Amygdala (tissue), 56 donors: ENCODE measurements at regions not wholly inside any gene's neighbourhood (a gene's known extent, or its start where the extent isn't known, plus 50 kb on each side); places are given as distances from the start of the nearest gene placed in this dataset.

ENCODE experiments used
- DNase-seq, 56 donors: peaks; one replicate each; lab custom pipeline; 2025; lab: John Stamatoyannopoulos, UW

DNA sequence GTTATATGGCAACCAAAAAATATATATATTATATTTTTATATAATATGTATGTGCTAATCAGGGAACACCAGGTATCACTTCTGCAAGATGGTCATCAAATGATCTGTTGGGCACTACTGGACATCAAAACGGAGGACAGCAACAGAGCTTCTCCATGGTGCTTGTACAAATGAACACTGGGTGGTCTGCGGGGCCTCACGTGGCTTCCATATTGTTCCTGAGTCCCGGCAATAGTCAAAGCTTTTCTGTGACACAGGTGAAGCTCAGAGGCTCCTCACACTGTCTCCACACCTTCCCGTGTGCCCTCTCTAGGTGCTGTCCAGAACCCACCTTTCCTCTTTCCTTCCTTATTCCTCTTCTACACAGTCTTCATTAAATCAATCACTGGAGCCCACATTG, 149.9 kb upstream of the PIRT start:
- no peak for DNase-seq

DNA sequence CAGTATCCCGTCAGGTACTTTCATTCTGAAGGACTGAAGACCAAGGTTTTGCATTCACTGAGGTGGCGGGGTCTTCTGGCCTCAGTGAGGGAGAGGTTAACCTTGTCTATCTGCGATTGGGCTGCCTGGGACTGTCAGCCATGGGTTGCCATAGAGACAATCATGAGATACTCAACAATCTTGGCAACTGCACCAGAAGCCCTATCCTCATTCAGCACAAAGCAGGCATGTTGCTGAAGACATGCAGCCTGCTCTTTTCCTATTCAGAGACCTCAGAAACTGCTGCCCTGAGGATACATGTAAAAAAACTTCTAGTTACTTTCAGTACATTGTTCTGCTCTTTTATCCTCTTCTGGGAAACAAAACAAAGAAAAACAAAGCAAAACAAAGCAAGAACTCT, 146.3 kb upstream of the PIRT start:
- DNase-seq, result no peak

DNA sequence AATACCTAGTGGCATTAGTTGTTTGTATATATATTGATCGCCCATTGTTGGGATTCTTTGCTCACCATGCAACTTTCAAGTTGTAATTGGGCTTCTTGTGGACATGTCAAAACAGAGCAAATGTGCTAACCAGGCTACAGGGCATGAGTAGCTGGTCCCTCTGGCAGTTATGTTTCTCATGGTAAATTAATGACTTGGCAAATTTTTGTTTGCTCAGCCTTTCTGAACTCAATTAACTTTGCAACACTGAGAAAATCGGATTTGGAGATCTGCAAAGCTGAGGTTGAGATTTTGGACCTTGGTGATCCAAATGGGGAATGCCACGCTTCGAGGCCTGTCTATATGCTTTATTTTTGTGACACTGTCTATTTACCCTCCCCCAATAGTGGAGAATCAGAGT, 138.5 kb upstream of the PIRT start:
- no peak for DNase-seq

DNA sequence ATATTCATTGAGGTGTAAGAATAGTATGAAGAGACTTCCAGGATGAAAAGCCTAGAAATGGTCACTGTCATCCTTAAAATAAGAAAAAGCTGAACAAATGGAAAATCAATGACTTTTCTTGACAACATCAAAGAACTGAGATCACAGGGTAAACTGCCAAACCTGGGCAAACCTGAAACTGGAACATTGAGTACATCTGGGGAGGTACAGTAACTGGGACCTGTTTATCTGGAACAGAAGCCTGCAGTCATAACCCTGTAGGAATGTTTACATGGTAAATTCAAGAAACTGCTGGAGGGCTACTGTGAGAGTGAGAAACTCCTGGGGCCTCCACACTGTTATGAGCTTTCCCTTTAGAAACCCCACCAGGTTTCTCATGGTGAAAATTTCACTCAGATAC, 130.1 kb upstream of the PIRT start:
- DNase-seq, result no peak

DNA sequence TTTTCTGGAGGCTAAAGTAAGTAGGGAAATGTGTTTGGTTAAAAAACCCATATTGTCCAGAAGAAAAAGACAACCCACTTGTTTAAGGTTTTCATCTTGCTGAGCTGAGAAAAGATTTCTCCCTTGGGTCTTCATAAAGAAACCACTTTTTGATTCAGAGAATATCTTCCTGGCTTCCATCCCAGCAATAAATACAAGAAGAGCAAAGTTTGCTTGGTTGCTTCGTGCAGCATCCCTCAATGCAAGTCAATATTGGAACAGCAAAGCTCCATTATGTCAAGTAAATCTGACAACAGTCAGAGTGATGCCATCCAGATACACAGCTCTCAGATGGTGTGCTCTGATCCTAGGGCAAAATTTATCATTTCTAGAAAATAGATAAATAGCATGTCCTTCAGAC, 118.9 kb upstream of the PIRT start:
- DNase-seq, result no peak

DNA sequence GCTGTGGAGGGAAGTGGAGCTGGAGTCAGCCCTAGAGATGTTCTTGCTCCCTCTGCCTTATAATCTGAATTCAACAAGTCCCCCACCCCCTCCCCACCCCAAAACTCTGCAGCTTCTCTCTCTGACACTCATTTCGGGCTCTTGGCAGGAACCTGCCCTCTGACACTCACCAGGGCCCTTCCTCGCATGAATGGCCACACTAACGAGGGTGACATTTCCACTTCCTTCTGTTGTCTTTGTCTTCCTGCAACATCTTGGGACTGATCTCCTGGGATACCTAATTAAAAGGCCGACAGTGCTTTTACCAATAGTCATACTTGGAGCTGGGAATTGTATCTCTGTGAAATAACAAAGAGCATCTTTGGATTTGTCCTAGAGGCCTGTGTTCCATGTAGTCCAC, 106.9 kb upstream of the PIRT start:
- DNase-seq, result no peak

DNA sequence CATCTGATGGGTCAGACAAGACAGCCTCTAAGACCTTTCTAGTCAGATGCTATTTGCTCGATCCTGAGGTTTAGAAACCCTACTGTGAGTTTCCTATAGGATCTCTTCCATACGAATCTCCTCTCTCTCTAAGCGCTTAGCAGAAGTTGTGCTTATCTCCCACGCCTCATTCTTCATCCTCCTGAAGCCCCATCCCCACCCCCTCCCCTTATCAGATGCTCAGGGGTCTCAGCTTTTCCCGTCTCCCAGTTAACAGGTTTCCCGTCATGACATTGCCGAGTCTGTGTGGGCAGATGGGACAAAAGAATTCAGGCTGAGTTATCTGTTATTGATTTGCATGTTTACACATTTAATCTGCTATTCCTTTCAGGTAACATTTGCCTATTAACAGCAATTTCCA, 99.0 kb upstream of the PIRT start:
- no peak for DNase-seq

DNA sequence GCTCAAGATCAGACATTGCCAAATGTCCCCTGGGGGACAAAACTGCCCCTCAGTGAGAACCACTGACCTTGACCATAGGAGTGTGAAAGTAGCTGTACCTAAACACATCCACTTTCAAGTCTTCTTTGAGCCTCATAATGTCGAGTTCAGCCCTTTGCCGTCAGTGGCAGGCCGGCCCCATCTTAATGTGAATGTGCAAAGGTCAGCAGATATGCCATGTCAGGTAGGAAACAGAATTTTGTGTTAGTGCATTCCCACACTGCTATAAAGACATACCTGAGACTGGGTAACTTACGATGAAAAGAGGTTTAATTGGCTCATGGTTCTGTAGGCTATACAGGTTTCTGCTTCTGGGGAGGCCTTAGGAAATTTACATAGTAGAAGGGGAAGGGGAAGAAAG, 95.1 kb upstream of the PIRT start:
- no peak for DNase-seq

DNA sequence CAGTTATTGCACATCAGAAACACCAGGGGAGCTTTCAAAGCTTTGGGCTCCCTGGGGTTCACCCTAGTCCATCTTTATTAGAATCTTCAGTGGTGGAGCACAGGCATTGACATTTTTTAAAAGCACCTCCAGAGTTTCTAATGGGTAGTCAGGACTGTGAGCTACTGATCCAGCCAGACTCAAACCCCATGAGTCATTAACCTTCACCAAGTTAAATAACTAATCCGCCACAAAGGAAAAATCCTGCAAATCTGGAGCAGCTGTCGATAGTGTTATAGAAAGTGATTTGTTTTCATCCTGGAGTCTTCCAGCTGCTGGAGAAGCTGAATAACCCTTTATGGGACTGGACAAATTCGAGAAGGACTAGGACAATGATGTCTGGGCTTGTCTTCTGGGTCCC, 93.2 kb upstream of the PIRT start:
- no peak for DNase-seq

DNA sequence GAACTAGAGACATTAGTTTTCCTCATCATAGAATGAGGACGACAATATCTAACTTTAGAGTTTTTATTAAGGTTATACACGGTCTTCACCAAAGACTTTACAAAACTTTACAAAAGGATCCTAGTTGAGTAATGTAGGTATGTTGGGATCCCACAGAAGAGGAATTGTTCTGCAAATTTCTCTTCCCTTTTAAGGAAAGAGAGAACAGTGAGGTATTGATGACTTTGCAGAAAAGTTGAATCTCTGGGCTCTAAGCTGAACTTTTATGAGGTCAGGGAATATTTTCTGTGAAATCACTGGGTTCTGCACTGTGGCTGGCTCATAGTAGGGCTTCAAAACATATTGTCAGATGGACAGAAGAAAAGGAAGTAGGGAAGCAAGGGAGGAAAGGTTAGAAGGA, 89.8 kb upstream of the PIRT start:
- DNase-seq, result no peak

DNA sequence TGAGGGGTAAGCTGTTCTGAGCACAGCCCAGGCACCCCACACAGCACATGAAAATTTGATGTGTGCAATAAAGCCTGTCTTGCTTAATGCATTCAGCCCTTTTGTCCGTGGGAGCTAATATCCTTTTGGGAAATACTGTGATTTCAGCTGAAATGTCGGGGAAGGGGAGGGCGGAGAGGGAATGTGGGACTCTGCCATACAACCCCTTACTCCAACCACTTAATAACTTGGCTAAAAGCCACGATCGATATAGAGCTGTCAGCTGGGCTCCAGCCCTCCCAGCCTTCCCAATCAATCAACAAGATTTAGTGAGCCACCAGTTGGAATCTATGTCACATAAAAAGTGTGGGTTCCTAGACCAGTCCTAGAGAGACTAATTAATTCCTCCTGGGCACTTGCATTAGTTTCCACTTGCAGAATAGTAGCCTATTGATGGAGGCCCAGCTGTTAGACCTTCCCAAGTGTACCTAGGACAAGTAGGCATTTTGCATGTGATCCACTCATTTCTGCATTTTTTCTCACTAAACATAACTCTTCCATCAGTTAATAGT, 82.7 kb upstream of the PIRT start:
- DNase-seq, result no peak

DNA sequence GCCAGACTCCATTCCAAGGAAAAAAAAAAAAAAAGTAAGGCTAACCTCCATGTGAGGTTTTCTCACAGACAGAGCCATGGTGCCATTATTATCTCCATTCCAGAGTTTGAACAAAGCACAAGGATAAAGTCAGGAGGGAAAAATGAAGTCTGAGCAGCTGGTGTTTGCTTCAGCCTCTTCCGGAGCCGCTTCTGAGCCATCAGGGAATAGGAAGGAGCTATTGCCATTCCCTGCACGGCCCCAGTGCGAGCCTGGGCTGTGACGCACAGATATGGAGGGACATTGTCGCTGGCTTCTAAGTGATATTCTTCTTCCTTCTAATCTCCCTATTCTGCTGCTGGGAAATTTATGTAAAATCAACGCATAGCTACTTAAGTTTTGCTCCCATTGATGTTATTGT, 69.5 kb upstream of the PIRT start:
- no peak for DNase-seq

DNA sequence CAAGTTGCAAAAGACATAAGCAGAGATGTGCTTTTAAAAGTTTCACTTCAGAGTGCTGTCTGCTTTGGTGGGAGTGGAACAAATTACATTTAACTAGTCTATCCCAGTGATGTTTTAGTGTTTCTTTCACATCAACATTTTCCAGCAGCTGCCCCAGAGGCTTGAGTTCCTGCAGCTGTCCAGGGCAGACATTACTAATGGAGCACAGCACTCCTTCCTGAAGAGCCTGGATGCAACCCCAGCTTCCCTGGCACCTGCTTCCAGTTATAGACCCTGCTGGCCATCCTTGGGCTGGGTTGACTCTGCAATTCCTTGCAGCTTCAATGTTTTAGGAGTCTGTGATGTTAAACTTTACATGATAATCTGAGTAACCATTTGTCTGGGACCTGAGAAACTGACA, 61.4 kb upstream of the PIRT start:
- DNase-seq, result no peak

DNA sequence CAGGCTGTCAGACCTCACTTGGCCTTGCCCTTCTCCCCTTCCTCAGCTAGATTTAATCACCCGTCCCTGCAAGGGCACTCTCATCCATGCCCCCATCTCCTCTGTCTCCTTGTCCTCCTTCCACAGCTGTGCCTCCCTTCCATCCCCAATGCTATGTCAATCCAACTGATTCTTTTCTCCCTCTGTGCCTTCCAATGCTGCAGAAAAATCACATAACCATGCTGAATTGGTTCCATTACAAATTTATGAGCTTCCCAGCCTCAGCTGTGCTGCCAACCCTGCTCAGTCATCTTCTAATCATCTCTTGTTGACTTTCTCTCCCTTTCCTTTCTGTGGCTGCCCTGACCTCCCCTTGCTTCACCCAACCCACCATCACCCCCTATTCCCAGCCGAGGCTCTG, 56.3 kb upstream of the PIRT start:
- DNase-seq, result no peak

DNA sequence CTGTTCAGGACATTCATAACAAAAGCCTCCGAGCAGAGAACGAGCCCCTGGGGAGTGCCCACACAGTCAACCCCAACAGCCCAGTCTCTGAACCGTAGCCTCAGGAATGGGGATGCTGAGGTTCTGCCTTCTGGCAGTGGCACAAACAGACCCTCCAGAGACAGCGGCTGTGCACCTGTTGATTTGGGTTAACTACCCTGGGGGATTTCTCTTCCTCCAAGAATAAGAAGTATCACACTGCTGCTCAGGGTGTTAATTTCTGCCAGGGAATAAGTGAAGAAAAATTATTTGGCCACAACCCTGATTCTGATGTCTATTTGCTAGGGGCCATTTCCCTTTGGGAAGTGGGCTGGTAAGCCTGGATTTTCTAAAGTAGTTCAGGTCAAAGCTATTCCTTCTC, 51.0 kb upstream of the PIRT start:
- DNase-seq, result no peak
